DMS79 (cell line): ENCODE measurements at regions not wholly inside any gene's neighbourhood (a gene's known extent, or its start where the extent isn't known, plus 50 kb on each side); places are given as distances from the start of the nearest gene placed in this dataset.

ENCODE experiments used
- DNase-seq: peaks from one replicate; lab custom pipeline; 2025; lab: John Stamatoyannopoulos, UW

DNA sequence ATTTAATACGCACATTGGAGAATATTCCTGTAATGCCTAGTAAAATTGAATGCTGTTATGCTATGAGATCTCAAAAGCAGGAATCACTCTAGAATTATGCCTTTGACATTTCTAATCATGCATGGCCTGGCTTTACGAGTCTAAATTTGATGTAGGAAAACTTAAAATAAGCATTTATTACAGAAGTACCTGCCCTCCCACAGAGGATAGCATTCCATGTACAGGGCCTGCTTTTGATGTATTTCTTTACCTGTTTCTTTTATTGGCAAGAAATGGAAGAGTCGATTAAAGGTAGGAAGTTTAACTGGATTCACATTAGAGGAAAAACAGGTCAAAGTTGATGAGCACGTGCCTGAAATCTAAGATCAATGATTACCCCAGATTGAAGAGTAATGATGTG is 219.5 kb downstream of the PCDH7 start:
- no peak for DNase-seq

DNA sequence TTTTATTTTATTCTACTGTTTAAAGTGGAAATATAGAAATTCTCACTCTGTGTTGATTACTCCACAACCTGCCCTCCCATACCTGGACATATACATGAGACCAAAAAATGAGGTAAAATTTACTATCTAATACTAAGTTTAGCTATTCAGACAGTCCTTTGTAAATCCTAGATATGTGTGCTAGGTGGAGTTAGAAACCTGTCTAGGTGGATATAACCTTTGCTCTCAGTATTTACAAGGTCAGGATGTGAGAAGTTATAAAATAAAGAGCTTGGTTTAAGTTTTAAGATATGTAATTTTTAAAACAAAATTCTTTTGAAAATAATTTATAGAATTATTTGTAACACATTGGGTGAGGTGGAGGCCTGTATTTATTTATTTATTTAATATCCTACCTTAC is 221.5 kb downstream of the PCDH7 start:
- no peak for DNase-seq

DNA sequence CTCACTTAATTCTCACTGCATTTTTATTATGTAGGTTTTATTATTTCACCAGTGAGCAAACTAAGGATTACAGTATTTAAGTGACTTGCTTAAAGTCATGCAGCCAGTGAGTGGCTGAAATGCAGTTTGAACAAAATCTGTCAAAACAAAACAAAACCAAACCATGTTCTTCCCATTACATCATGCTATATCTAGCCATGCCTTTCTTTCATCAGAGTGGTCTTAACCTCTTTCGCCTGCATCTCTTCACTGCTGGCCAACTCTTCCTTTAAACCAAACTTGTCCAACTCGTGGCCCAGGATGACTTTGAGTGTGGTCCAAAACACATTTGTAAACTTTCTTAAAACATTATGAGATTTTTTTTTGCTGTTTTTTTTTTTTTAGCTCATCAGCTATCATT is 223.2 kb downstream of the PCDH7 start:
- no peak for DNase-seq

DNA sequence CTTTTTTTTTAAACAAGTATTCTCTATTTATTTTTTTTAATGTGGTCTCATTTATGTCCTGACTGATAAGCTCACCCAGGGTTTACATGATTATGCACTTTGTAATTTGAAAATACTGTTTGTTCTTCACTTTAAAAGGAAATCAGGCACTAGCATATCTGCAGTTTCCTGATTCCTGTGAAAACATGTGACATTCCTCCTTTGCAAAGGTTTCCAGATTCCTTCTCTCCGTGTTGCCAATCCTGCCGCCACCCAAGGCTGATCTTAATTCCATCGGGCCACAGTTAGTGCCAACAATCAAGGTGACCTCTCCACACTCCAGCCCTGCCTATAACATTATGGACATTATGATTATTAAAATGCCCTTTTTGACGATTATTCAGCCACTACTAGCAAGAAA is 225.4 kb downstream of the PCDH7 start:
- no peak for DNase-seq

DNA sequence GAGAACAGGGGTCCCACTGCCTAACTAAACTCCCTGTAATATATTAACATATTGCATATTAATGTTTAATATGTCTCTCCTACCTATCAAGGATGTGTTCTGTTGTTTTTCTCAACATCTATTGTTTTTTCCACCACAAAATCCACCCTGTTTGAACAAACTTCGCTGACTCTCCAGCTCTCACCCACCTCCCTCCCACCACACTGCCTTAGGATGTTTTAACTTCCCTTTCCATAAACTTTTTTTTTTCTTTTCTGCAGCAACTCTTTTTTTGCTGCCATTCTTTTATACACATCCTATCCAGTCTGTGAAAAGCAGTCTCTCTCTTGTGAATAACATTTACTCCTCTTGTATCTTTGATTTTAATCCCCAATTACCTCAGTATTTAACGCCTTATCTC is 226.1 kb downstream of the PCDH7 start:
- no peak for DNase-seq

DNA sequence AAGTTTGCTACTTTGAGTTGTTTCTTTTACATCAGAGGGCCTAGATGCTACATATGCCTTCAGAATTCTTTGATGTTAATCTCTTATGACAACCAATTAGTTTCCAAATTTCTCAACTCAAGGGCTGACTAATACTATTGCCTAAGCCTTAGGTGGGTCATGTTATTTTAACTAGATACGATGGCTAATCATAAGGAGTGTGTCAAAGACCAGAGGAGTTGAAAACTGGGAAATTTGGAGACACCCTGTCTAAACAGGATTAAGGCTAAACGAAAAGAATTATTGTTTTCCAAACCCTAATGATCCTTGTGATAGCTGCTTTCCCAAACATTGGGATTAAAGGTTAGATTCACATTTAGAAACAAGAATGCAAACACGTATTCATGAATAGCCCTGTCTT is 228.5 kb downstream of the PCDH7 start:
- no peak for DNase-seq

DNA sequence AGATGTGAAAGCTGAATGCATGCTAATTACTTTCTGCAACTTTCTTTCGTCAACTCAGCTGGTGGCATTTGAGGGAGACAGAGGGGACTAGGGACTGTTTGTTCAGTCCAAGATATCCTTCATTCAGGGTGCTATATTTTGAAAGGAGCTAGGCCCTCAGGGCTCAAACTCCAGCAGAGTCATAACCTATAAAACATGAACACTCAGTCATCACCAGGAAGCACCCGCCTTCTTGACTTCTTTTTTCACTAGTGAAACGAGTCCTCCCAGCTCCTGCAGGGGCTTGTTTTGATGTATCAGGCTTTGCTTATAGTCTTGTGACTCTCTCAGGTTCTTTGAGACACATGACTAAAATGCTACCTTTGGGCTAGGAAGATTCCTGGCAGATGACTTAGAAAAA is 230.6 kb downstream of the PCDH7 start:
- no peak for DNase-seq

DNA sequence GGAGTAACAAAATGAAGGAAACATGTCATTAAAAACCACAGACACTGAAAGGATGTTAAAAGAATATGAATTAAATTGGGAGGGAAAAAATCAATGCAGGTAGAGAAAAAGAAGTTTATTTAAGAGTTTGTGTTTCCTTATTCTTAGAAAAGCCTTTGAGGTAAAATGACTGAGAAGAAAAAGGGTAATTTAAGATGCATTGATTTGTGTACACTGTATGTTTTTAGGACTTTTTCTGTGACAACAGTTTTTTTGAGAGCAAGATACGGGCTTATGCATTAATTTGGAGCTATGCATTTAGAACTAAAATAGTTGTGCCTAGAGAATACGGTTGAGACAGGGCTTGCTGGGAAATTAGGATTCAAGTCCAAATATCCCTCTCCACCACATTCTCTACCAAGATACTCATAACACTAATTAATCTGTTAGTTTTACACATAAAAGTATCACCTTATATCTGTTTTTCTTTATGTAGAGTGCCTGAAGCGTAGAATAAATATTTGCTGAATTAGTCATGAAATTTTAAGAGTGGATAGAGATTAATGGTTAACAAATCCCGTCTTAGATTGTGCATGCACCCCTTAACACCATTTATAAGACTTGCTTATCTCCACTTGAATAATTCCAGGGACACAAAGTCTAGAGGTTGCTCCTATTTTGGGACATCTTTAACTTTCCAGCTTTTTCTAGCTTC is 232.5 kb downstream of the PCDH7 start:
- DNase-seq = no peak

DNA sequence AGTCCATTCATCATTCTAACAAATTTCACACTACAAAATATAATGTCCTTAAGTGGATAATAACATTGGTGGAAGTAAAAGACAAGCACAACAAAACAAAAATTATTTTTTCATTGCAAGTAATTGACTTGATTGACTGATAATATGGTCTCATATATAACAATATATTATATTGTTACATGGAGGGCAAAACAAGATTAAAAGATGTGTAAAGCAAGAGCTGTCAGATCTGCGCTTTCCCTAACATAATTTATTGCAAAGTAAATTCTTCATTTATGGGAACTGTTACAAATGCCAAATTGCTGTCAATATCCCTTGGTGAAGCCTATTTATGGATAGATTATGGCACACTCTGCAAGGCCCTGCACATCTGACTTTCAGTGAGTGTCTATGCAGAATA is 233.6 kb downstream of the PCDH7 start:
- DNase-seq = no peak

DNA sequence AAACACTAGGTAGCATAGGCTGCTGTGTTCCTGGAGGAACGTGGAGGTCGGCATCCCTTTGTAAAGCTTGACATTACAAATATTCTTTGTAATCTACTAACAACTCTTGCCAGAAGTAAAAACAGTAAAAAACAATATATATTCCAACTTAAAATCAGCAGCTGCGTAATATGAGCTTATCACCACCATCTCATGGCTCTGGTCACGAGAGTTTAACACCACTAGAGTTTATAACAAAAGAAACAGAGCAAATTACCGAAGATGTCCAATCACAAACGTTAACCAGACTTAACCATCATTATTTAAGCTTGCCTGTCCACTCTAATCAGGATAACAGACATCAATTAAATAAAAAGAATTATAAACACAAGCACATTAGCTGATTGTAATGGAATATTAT is 236.7 kb downstream of the PCDH7 start:
- no peak for DNase-seq

DNA sequence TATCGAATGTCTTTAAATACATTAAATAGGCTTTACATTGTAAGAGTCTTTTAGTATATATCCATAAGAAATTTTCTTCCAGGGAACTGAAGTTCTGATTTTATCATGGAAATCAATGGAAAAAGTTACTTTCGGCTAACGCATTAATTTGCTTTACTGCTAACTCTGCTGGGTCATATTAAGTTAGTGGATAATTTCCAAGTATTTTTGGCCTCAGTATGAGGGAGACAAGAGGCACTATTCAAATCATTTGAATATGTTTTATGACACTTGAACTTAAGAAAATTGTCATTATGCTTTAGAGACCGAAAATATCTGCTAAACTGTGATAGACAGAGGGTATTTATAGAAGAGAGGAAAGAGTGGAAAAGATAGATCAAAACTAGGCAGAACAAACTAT is 237.5 kb downstream of the PCDH7 start:
- no peak for DNase-seq

DNA sequence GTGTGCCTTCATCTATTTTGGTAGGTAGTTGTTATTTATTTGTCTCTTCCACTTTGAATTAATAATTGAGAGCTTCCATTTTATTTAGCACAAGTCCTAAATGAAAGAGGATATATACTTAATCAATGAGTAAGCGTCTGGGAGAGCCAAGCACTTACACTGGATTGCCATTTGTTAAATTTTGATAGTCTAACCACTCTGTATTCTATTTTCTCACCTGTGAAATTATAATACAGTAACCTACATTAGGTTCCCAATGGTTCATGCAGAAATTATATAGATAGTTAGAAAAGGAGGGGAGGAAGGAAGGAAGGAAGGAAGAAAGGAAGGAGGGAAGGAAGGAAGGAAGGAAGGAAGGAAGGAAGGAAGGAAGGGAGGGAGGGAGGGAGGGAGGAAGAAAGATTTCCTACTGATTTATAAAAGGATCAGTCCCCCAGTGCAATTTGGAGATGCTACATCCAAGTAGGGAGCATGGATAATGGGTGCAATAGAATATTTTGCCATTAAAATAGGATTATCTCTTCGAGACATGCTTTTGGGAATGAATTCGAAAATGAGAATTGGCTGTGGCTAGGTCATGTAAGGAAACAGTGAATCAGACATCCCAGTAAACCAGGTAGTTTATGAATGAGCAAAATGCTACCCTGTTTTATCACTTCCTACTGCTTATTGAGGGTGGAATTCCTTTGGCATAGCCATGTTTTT is 239.8 kb downstream of the PCDH7 start:
- DNase-seq = no peak

DNA sequence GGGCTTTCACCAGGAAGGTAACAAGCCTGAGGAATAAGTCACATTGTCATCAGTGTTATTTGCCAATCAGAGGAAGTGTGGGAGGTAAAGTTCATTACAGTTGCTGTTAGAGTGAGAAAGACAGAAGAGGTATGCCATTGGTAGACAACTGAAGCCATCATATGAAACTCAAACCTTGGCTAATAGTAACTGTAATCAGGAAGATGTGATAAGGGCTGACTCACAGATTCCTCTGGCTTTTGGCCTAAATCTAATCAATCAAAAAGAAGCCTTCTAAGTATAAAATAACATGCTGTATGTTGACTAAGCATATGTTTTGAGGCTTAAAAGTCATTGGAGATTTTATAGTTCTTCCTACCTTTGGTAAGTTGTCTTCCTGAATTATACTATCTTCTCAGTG is 242.8 kb downstream of the PCDH7 start:
- no peak for DNase-seq

DNA sequence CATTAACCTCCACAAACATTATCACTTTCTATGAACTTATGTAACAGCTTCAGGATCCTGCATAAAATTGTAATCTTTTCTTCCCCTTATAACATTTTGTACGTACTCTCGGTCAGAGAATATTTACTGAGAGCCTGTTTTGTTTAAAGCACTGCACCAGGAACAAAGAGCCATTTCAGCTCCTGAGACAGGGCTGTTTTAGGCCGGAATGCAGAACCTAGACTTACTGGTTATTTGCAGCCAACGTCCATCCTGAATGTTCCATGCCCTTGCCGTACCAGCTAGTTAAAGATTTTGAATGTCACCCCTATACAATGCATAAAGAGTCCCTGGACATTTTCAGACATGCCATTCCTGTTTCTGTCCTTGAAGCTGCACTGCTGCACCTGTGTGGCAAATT is 248.8 kb downstream of the PCDH7 start:
- no peak for DNase-seq

DNA sequence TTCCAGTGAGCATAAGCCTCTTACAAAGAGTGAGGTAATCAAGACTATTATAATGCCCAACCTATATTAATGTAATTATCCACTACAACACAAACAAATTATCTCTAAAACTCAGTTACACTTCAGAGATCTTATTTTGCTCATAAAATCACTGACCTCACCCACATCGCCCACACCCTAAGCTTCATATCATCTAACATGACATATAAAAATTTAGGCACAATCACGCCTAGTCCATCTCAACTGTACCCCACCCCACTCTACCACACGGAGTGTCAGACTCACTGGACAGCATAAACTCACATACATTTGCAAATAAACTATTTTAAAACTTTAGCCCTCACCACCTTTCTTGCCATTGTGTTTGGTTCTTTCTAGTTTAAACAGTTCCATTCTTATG is 252.4 kb downstream of the PCDH7 start:
- no peak for DNase-seq

DNA sequence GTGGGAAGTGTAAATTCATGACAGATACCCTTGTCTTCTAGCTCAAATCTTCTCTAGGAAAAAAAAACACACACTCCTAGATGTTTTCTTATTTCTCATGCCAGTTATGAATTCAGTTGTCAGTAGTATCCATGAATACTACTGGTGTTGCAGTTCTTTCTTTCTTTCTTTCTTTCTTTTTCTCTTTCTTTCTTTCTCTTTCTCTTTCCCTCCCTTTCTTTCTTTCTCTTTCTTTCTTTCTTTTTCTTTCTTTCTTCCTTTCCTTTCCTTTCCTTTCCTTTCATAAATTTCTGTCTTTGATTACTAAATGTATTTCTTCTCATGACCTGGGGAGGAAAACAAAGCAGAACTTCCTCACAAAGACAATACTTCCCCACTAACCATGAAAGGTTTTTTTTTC is 253.8 kb downstream of the PCDH7 start:
- no peak for DNase-seq

DNA sequence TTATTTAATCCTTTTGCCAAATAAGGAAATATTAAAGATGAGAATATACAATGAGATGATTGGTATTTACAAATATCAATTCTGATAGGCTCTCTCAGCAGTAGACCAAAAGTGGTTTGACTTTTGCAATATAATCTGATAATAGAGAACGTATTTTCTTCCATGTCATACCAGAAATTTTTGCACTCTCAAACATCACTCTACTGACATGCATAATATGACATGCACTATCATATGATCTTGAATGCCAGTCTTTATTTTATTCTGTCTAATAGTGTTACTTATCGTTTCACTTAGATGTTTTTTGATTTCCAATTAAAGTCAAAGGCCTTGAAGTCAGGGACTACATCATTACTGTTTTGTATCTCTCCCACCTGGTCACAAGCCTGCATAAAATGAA is 259.2 kb downstream of the PCDH7 start:
- DNase-seq = no peak

DNA sequence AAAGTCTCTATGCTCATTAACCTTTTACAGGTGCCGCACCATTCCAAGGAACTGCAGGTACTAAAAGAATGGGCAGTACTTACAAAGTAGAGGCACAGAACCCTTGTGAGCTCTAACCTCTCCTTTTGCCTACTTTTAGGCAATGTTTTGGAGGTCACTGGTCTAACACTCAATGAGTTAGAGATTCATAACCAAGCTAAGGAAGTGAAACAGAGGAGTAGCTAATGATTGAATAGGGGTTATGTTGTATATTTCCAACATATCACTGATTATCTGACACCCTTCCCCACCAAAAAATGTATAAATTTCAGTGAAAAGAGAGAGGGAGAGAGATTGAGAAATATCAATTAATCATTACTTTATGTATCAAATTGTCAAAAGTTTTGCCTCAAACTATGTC is 269.3 kb downstream of the PCDH7 start:
- DNase-seq = no peak

DNA sequence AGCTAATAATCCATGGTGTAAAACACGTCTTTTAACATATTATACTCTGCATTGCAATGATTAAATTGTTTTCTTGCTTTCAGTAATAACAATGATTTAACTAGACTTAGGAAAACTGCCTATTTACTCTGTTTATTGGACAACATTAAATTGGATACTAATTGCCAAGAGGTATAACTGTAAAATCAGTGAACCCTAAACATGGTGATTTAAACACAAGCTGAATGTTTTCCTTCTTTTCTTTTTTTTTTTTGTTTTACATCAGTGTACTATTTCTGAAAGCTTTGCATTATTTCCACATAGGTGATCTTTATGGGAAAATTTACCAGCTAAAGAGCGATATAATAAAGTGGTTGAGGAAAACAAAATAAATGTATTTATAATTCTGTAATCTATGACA is 276.7 kb downstream of the PCDH7 start:
- no peak for DNase-seq

DNA sequence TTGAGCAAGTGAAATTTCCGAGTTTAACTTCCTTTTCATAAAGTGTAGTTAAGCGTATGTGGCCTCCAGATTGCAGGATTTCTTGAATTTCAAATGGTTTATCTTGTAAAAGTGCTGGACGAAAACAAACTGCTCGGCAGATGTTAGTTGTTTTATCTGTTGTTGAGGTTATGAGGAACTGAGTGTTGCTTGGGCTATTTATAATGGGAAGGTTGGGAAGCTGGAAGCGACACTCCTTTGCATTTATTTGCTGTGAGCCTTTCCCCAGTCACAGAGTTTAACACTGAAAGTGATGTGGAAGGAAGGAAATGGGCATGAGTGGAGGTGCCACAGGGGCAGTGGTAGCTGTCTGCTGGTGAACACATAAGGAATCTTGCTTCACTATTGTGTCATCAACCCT is 284.9 kb downstream of the PCDH7 start:
- no peak for DNase-seq

DNA sequence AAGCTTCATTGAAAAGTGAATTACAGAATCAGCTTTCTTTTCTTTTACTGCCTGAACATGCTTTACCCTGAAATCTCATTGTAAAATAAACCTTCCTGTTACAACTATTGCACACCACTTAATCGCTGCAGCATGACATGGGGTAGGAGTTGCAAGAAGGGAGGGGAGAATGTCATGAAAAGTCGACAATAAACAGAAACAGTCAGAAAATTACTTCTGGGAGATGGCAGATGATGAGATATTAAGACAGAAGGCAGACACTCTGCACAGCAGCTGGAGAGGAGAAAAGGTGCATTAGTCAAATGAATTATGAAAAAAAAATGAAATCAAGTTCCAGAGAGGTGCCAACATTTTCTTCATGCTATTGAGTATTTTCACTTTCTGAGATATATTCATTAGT is 287.7 kb downstream of the PCDH7 start:
- no peak for DNase-seq

DNA sequence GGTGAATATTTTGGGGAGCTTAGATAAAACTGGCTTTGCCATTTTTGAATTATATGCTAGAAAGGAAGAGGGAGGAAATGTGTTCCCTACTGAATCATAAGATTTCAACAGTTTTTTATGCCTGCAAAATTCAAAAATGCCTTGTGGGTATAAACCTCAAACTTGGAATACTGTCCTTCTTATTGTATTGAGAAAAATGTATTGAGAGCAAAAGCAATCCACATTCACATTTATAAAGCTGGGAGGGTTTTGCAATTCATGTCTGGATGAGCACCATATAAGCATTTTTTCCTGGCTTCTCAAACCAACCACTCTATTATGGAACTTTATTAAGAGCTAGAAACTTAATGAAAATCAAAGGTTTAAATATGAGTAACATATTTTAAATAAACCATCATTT is 289.8 kb downstream of the PCDH7 start:
- DNase-seq = no peak

DNA sequence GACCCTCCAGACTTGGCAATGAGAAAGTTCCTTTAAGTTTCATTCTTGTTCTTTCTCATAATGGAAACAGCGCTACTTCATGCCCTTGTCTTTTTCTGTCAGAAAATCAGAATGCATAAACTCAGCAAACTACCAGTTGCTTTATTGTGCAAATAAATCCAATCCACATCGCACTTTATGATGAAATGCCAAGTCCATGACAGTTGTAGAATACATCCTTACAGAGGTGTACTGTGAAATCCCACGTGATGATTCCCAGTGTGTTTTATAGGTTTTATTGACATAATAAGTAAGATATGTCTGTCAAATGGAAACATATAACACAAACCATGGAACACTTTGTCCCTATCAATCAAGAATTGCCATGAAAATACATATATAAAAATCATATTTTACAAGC is 295.0 kb downstream of the PCDH7 start:
- no peak for DNase-seq
